ENCODE measurements at regions not wholly inside any gene's neighbourhood (a gene's known extent, or its start where the extent isn't known, plus 50 kb on each side); places are given as distances from the start of the nearest gene placed in this dataset.
"Not testable (repeated sequence)": the region's sequence is repeated elsewhere in the genome, so short reads cannot be mapped to it uniquely, and the experiment has no call there.

DNA sequence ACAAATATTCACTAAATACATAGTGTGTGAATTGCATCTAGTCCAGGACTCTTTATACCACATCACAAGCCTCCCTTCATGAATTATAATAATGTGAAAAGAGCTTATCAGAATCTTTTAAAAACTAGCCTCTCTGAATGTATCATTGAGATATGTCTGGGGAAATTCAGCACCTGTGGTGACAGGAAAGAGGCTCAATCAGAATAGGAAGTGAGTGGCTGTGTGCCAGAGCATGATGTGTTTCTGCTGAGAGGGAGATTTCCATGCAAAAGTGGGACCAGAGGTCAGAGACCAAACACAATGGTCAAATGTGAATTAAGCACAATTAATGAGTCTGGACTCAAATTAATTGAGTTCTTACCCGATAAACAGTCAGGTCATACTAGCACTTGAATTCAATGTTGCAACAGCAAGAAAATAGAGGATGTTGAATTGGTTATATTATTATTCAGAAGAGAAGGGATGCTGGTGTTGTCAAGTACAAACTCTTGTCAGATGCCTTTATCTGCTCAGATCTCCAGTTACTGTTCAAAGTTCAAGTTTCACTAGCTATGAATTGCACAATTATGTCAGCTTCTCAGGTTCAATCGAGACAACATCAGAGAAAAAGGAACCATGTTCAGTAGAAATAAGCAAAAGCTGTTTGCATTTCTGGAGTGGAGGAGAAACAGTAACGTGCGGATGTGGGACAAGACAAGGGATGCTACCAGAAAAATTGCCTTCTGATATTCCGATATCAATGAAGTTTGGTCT is 226.2 kb downstream of the ZNF326 start:
- Mint-ChIP-seq H3K27ac (no peak overlapping the region), H3K4me1 (ENCODE audit: low read depth) (no peaks in the 10 kb centered on the region), H3K9me3 (peaks cover 33% of the 10 kb centered on the region), H3K4me3 (no peak overlapping the region), H3K36me3 (ENCODE audit: low read depth) (peaks cover 12% of the 10 kb centered on the region; the same call in 1 of the 2 replicates), H3K27me3 (ENCODE audit: insufficient read depth) (no peaks in the 10 kb centered on the region)
- TF ChIP-seq, protein P1, sequence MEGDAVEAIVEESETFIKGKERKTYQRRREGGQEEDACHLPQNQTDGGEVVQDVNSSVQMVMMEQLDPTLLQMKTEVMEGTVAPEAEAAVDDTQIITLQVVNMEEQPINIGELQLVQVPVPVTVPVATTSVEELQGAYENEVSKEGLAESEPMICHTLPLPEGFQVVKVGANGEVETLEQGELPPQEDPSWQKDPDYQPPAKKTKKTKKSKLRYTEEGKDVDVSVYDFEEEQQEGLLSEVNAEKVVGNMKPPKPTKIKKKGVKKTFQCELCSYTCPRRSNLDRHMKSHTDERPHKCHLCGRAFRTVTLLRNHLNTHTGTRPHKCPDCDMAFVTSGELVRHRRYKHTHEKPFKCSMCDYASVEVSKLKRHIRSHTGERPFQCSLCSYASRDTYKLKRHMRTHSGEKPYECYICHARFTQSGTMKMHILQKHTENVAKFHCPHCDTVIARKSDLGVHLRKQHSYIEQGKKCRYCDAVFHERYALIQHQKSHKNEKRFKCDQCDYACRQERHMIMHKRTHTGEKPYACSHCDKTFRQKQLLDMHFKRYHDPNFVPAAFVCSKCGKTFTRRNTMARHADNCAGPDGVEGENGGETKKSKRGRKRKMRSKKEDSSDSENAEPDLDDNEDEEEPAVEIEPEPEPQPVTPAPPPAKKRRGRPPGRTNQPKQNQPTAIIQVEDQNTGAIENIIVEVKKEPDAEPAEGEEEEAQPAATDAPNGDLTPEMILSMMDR (IDR thresholded peaks at IDR 0.05), result no peak
- DNase-seq, result no peak

DNA sequence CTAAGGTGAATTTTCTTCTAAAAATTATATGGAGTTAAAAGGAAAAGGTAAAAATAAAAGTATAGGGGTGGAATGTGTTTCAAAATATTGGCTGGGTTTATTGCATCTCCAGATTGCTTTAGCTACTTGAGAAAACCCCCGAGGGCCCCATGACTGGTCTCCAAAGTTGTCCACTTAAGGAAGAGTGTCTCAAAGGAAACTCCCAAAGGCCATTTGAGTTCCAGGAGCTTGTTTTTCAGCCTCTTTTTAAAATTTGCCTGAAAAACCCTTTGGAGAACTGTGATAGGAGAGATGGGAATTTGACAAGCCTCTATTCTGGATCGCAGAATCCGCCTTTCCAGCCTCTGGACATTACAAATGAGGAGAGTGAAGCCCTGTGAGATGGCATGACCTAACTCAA is 225.6 kb downstream of the ZNF326 start:
- DNase-seq, result no peak
- Mint-ChIP-seq H3K27ac (no peak overlapping the region), H3K36me3 (ENCODE audit: low read depth) (peaks cover 12% of the 10 kb centered on the region; the same call in 1 of the 2 replicates), H3K9me3 (peaks cover 33% of the 10 kb centered on the region), H3K4me1 (ENCODE audit: low read depth) (no peaks in the 10 kb centered on the region), H3K27me3 (ENCODE audit: insufficient read depth) (no peaks in the 10 kb centered on the region), H3K4me3 (no peak overlapping the region)
- TF ChIP-seq, protein P1 (IDR thresholded peaks at IDR 0.05), result no peak

DNA sequence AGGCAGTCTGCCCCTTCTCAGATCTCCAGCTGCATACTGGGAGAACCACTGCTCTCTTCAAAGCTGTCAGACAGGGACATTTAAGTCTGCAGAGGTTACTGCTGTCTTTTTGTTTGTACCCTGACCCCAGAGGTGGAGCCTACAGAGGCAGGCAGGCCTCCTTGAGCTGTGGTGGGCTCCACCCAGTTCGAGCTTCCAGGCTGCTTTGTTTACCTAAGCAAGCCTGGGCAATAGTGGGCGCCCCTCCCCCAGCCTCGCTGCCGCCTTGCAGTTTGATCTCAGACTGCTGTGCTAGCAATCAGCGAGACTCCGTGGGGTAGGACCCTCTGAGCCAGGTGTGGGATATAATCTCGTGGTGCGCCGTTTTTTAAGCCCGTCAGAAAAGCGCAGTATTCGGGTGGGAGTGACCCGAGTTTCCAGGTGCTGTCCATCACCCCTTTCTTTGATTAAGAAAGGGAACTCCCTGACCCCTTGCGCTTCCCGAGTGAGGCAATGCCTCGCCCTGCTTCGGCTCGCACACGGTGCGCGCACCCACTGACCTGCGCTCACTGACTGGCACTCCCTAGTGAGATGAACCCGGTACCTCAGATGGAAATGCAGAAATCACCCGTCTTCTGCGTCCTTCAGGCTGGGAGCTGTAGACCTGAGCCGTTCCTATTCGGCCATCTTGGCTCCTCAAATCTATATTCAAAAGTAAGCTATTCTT is 224.4 kb downstream of the ZNF326 start:
- not testable (repeated sequence) for H3K27ac Mint-ChIP-seq

DNA sequence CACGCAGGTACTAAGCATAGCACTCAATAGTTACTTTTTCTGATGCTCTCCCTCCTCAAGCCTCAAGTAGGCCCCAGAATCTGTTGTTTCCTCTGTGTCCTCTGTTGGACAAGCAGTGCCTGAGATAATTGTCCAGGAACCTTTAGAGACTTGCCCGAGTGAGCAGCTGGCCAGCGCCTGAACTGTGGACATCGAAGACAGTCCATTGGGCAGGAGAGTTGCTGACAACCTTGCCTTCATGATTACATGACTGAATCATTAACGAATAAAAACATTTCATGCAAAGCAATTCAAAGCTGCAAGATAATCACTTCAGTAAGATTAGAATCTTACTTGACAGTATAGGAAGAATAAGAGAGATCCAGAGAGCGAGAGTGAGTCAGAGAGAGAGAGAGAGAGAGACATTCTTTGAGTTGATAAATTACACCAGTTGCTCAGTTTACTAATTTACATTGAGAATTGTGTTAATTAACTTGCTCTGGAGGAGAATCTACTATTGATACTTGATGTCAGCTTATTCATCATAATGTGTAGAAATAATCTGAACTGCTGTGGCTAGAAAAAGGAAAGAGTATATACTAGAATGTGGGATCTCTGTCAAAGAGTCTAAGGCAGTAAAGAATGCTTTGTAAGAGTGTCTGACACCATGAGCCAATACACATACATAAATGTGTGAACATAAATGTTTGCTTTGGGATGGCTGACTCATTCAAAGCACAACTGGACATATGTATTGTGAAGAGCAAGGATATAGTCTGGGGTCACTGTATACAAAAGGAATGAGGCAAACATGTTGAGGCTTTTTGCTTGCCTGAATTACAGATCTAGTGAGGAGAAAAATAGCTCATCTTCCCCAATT is 216.0 kb downstream of the ZNF326 start:
- Mint-ChIP-seq H3K9me3 (peaks cover 5% of the 10 kb centered on the region; the same call in 1 of the 2 replicates), H3K4me3 (no peak overlapping the region), H3K27ac (no peak overlapping the region), H3K4me1 (ENCODE audit: low read depth) (no peaks in the 10 kb centered on the region), H3K36me3 (ENCODE audit: low read depth) (no peaks in the 10 kb centered on the region), H3K27me3 (ENCODE audit: insufficient read depth) (no peaks in the 10 kb centered on the region; the same call in 1 of the 2 replicates)
- no peak for DNase-seq
- TF ChIP-seq, protein P1 (IDR thresholded peaks at IDR 0.05), result no peak

More for the DNA sequence above, 224.4 kb downstream of the ZNF326 start:
- H3K36me3 Mint-ChIP-seq (ENCODE audit: low read depth); H3K4me1 Mint-ChIP-seq (ENCODE audit: low read depth); H3K4me3 Mint-ChIP-seq; H3K27me3 Mint-ChIP-seq (ENCODE audit: insufficient read depth); DNase-seq: not testable (repeated sequence)
- H3K9me3 Mint-ChIP-seq, result peaks cover 26% of the 10 kb centered on the region

DNA sequence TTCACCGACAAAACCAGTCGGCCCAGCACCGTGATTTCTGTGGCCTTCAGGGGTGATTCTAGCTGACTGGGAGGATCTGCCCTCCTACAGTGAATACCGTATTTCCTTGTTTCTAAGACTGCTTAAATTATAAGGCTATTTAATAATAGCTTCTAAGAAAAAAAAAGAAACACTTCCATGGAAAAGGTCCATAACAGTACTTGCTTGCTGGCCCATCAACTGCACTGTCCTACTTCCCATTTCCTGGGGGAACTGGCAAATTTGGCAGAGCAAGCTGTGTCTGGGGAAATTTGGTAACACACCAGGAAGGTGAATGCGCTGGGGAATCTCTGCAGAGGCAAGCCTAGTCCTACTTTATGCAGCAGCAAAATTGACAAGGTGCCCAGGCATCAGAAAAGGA is 214.0 kb downstream of the ZNF326 start:
- TF ChIP-seq, protein P1 (IDR thresholded peaks at IDR 0.05), result no peak
- H3K36me3 Mint-ChIP-seq (ENCODE audit: low read depth), result no peaks in the 10 kb centered on the region
- no peak overlapping the region for H3K27ac Mint-ChIP-seq
- H3K4me3 Mint-ChIP-seq, result no peak overlapping the region
- H3K4me1 Mint-ChIP-seq (ENCODE audit: low read depth), result no peaks in the 10 kb centered on the region
- no peaks in the 10 kb centered on the region; the same call in 1 of the 2 replicates for H3K27me3 Mint-ChIP-seq (ENCODE audit: insufficient read depth)
- no peak for DNase-seq
- H3K9me3 Mint-ChIP-seq, result no peaks in the 10 kb centered on the region; the same call in 1 of the 2 replicates

All from HFFc6 (cell line).